Keratinocyte (primary cell): ENCODE measurements at regions not wholly inside any gene's neighbourhood (a gene's known extent, or its start where the extent isn't known, plus 50 kb on each side); places are given as distances from the start of the nearest gene placed in this dataset.

Experiments used
- DNase-seq: peaks from one replicate; pipeline ENCODE4 v3.0.0-alpha.2; 2011; ENCODE audit warnings: low read depth, missing footprints, low spot score
- FAIRE-seq: peaks from 2 replicates; lab custom pipeline; 2011; peaks lifted over from hg19 to GRCh38; lab: Jason Lieb, UNC
- H2AFZ ChIP-seq: 2 replicates; pipeline ENCODE4 v1.6.0; 2012; ENCODE audit warnings: low read length, control low read depth, inconsistent platforms; ENCODE audit not compliant: control insufficient read depth
- H3K27ac ChIP-seq: 2 replicates; pipeline ENCODE4 v1.5.1; 2011; ENCODE audit warnings: low read length; ENCODE audit not compliant: control insufficient read depth, insufficient read depth
- H3K27me3 ChIP-seq: 3 replicates; pipeline ENCODE4 v1.6.0; 2011; ENCODE audit warnings: low read length; ENCODE audit not compliant: control insufficient read depth, insufficient read depth; ENCODE audit errors: extremely low read depth
- H3K36me3 ChIP-seq, 2 experiments: 2 replicates in 1 of 2; 3 replicates in 1 of 2; pipeline ENCODE4 v1.5.1; 2011; ENCODE audit warnings: low read length in 2 of 2, mild to moderate bottlenecking in 1 of 2; ENCODE audit not compliant: control insufficient read depth in 2 of 2, insufficient read depth in 2 of 2; ENCODE audit errors: extremely low read depth in 1 of 2
- H3K4me1 ChIP-seq: 3 replicates; pipeline ENCODE4 v1.5.1; 2011; ENCODE audit warnings: low read length; ENCODE audit not compliant: control insufficient read depth, insufficient read depth; ENCODE audit errors: extremely low read depth
- H3K4me2 ChIP-seq: 3 replicates; pipeline ENCODE4 v1.6.0; 2011; ENCODE audit warnings: low read depth, low read length; ENCODE audit not compliant: control insufficient read depth, insufficient read depth; ENCODE audit errors: extremely low read depth
- H3K4me3 ChIP-seq, 3 experiments: fragments of 200-600 bp in 1 of 3; sonication (generic) in 1 of 3; 2 replicates in 2 of 3; 3 replicates in 1 of 3; pipeline ENCODE4 v1.5.1; 2011 to 2016; ENCODE audit warnings: low read length in 3 of 3, mild to moderate bottlenecking in 3 of 3, control low read depth in 2 of 3, inconsistent platforms in 1 of 3, low read depth in 1 of 3, mixed read lengths in 1 of 3, mixed run types in 1 of 3, moderate library complexity in 1 of 3; ENCODE audit not compliant: control insufficient read depth in 2 of 3, insufficient read depth in 2 of 3; ENCODE audit errors: extremely low read depth in 1 of 3
- H3K79me2 ChIP-seq: 2 replicates; pipeline ENCODE4 v1.6.0; 2012; ENCODE audit warnings: low read length; ENCODE audit not compliant: control insufficient read depth, insufficient read depth
- H3K9ac ChIP-seq: 3 replicates; pipeline ENCODE4 v1.6.0; 2011; ENCODE audit warnings: low read length; ENCODE audit not compliant: control insufficient read depth, insufficient read depth; ENCODE audit errors: extremely low read depth
- H3K9me1 ChIP-seq: 3 replicates; pipeline ENCODE4 v1.6.0; 2011; ENCODE audit warnings: low read length; ENCODE audit not compliant: control insufficient read depth, insufficient read depth; ENCODE audit errors: extremely low read depth
- H3K9me3 ChIP-seq: 2 replicates; pipeline ENCODE4 v1.5.1; 2012; ENCODE audit warnings: low read depth, low read length; ENCODE audit not compliant: control insufficient read depth
- H4K20me1 ChIP-seq: 3 replicates; pipeline ENCODE4 v1.6.0; 2011; ENCODE audit warnings: low read length; ENCODE audit not compliant: control insufficient read depth, insufficient read depth; ENCODE audit errors: extremely low read depth
- CTCF ChIP-seq, 3 experiments: IDR thresholded peaks in 1 of 3; conservative IDR thresholded peaks in 1 of 3; optimal IDR thresholded peaks in 1 of 3; 2 replicates in 2 of 3; 3 replicates in 1 of 3; pipeline versions ENCODE3 to v1.5.1; 2011; ENCODE audit warnings: low read length in 3 of 3, mild to moderate bottlenecking in 3 of 3, moderate library complexity in 2 of 3, control low read depth in 1 of 3, inconsistent platforms in 1 of 3; ENCODE audit not compliant: insufficient read depth in 2 of 3; ENCODE audit errors: extremely low read depth in 1 of 3
- EZH2 ChIP-seq: IDR thresholded peaks from one replicate; pipeline ENCODE4 v1.6.1; 2012; ENCODE audit warnings: inconsistent platforms, mild to moderate bottlenecking, low read length, moderate library complexity
- dilution Hi-C: fragments of 300-500 bp; cut with MboI; formaldehyde crosslinking; loops from one replicate; pipeline ENCODE4 v1.7.0; 2020; ENCODE audit warnings: low sequenced_read_pairs; ENCODE audit not compliant: extremely low pct_ligation_motif_present

- Histone ChIP-seq H3K36me3 (no peaks in the 10 kb centered on the region), H3K9ac (no peak overlapping the region), H4K20me1 (no peaks in the 10 kb centered on the region), H2AFZ (no peak overlapping the region), H3K9me1 (no peaks in the 10 kb centered on the region), H3K4me2 (no peak overlapping the region), H3K79me2 (no peaks in the 10 kb centered on the region), H3K4me3 (no peak overlapping the region), H3K27me3 (no peaks in the 10 kb centered on the region), H3K4me1 (no peaks in the 10 kb centered on the region), H3K9me3 (no peaks in the 10 kb centered on the region), H3K27ac (no peak overlapping the region)
- no peak for FAIRE-seq
- DNase-seq, result no peak
- no peak for TF ChIP-seq CTCF (optimal IDR thresholded peaks at IDR 0.05 in 1 of 3, IDR thresholded peaks at IDR 0.05 in 1 of 3, conservative IDR thresholded peaks at IDR 0.05 in 1 of 3; ENCODE audit: extremely low read depth in 1 of 3, insufficient read depth in 2 of 3, low read length in 3 of 3)
- TF ChIP-seq EZH2, result no peak
- dilution Hi-C loops, result no loop called here
Observed at GRCh38 chr18:40917056-40917455, 1038.0 kb upstream of the PIK3C3 start.

GRCh38 chr18:40915724-40916123 lies 1039.3 kb upstream of the PIK3C3 start:
- no peaks in the 10 kb centered on the region for H3K9me1 ChIP-seq
- FAIRE-seq, result no peak
- no peak overlapping the region for H3K9ac ChIP-seq
- dilution Hi-C loops, result no loop called here
- H3K79me2 ChIP-seq, result no peaks in the 10 kb centered on the region
- no peak overlapping the region for H3K27ac ChIP-seq
- no peak overlapping the region for H3K4me3 ChIP-seq
- no peaks in the 10 kb centered on the region for H3K36me3 ChIP-seq
- DNase-seq, result no peak
- no peaks in the 10 kb centered on the region for H3K27me3 ChIP-seq
- H3K4me2 ChIP-seq, result no peak overlapping the region
- TF ChIP-seq CTCF (optimal IDR thresholded peaks at IDR 0.05 in 1 of 3, IDR thresholded peaks at IDR 0.05 in 1 of 3, conservative IDR thresholded peaks at IDR 0.05 in 1 of 3; ENCODE audit: extremely low read depth in 1 of 3, insufficient read depth in 2 of 3, low read length in 3 of 3), result no peak
- no peaks in the 10 kb centered on the region for H3K4me1 ChIP-seq
- H3K9me3 ChIP-seq, result no peaks in the 10 kb centered on the region
- no peaks in the 10 kb centered on the region for H4K20me1 ChIP-seq
- no peak overlapping the region for H2AFZ ChIP-seq
